ENCODE measurements at regions not wholly inside any gene's neighbourhood (a gene's known extent, or its start where the extent isn't known, plus 50 kb on each side); places are given as distances from the start of the nearest gene placed in this dataset.

DNA sequence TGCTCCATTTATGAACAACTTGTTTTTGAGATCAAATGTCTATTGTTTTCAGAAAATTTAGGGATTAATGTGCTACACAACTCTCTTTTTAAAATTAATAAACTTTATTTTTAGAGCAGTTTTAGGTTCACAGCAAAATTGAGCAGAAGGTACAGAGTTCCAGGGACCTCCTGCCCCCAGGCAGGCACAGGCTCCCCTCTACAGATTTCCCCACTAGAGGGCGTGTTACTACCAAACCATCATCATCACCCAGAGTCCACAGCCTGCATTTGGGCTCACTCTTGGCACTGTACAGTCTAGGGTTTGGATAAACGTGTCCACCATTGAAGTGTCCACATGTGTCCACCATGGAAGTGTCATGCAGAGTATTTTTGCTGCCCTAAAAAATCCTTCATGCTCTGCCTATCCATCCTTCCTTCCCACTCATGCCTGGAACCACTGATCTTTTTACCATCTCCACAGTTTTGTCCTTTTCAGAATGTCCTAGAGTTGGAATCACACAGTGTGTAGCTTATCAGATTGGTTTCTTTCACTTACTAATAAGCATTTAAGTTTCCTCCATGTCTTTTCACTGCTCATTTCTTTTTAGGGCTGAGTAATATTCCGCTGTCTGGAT lies 61.7 kb downstream of the MRPL36 start:
- H3K36me3 ChIP-seq = no peaks in the 10 kb centered on the region
- FAIRE-seq = no peak
- intact Hi-C loops (cut with DNase I) = loop anchor here in 1 of 3 donors (10.0 kb wide), 1 partner anchor 277 kb away; no protein-coding TSS in a partner anchor
- no peaks in the 10 kb centered on the region for H3K9me3 ChIP-seq
- ATAC-seq = peak in 1 of 4 donors; percentile 51
- H3K27me3 ChIP-seq = no peaks in the 10 kb centered on the region
- DNase-seq = no peak
- H3K4me3 ChIP-seq = no peak overlapping the region
- H3K4me1 ChIP-seq = no peaks in the 10 kb centered on the region
- TF ChIP-seq, protein P1, sequence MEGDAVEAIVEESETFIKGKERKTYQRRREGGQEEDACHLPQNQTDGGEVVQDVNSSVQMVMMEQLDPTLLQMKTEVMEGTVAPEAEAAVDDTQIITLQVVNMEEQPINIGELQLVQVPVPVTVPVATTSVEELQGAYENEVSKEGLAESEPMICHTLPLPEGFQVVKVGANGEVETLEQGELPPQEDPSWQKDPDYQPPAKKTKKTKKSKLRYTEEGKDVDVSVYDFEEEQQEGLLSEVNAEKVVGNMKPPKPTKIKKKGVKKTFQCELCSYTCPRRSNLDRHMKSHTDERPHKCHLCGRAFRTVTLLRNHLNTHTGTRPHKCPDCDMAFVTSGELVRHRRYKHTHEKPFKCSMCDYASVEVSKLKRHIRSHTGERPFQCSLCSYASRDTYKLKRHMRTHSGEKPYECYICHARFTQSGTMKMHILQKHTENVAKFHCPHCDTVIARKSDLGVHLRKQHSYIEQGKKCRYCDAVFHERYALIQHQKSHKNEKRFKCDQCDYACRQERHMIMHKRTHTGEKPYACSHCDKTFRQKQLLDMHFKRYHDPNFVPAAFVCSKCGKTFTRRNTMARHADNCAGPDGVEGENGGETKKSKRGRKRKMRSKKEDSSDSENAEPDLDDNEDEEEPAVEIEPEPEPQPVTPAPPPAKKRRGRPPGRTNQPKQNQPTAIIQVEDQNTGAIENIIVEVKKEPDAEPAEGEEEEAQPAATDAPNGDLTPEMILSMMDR (IDR thresholded peaks at IDR 0.05) = peak in 2 of 4 donors; percentile 28 to 31
- H3K27ac ChIP-seq = no peak overlapping the region
- WGBS, 2 donors = 31 to 34% methylated on average over 3 of the region's 3 CpGs

DNA sequence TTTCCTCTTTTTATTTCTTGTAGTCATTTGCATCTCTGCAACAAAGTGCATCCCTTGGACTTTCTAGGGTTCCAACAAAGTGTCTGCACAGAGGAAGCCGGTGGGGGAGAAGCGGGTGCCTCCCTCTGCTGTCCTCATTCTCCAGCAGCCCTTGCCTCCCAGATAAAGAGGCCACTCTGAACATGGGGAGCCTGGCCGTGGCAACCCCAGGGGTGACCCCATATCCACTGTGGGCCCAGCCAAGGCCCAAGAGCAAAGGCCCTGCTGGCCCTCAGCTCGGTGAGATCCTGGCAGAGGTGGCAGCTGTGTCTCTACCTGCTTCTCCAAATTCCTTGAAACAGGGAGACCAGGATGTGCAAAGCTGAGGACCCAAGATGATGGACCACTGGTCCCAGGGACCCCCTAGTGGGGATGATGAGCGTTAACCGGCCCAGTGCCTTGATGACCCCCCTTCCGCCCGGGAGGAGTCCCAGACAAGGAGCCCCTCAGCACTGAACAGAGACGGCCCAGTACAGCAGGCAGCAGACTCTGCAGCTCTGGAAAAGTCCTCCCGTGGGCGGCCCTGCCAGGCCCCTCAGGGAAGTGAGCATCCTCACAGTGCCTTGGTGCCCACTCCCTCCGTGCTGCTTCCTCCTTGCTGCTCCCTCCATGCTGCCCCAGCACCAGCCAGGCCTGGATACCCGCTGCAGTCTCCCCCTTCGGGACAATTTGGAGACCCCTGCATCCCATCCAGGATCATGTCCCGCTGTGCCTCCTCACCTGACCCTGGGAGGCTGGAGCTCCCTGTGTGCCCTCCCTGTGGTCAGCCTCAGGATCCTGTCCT lies 62.5 kb downstream of the MRPL36 start:
- Histone ChIP-seq H3K4me3 (no peak overlapping the region), H3K27me3 (no peaks in the 10 kb centered on the region), H3K4me1 (no peaks in the 10 kb centered on the region), H3K27ac (no peak overlapping the region), H3K9me3 (no peaks in the 10 kb centered on the region), H3K36me3 (no peaks in the 10 kb centered on the region)
- intact Hi-C loops (cut with DNase I) = loop anchor here in 1 of 3 donors (10.0 kb wide), 1 partner anchor 278 kb away; no protein-coding TSS in a partner anchor
- FAIRE-seq (no peak), ATAC-seq (no peak), DNase-seq (peak in 1 of 6 donors; percentile 45)
- TF ChIP-seq, protein P1 (IDR thresholded peaks at IDR 0.05) = no peak
- WGBS, 2 donors = 45 to 63% methylated on average over 15 of the region's 15 CpGs

DNA sequence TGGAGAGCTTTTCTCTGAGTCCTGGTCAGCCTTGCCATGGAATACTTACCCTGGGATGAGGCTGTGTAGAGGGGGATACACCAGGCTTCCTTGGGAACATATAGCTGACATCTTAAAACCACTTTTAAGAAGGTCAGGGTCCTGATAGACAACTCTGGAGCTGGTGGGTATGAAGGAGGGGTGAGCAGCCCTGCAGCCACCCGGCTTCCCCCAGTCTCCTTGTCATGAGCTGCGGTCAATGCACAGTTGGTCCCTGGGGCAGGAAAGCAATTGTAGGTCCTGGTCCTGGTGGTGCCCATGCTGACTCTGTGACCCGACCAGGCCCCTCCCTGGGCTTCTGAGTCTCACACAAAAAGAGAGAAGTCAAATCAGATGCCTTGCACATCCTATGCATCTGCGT lies 63.6 kb downstream of the MRPL36 start:
- intact Hi-C loops (cut with DNase I) = loop anchor here in 1 of 3 donors (10.0 kb wide), 1 partner anchor 279 kb away; no protein-coding TSS in a partner anchor
- Histone ChIP-seq H3K27me3 (no peaks in the 10 kb centered on the region), H3K27ac (no peak overlapping the region), H3K4me3 (no peak overlapping the region), H3K36me3 (no peaks in the 10 kb centered on the region), H3K4me1 (no peaks in the 10 kb centered on the region), H3K9me3 (no peaks in the 10 kb centered on the region)
- DNase-seq (no peak), ATAC-seq (no peak), FAIRE-seq (no peak)
- TF ChIP-seq, protein P1 (IDR thresholded peaks at IDR 0.05) = no peak
- 58 to 74% methylated on average over 4 of the region's 4 CpGs for WGBS, 2 donors

DNA sequence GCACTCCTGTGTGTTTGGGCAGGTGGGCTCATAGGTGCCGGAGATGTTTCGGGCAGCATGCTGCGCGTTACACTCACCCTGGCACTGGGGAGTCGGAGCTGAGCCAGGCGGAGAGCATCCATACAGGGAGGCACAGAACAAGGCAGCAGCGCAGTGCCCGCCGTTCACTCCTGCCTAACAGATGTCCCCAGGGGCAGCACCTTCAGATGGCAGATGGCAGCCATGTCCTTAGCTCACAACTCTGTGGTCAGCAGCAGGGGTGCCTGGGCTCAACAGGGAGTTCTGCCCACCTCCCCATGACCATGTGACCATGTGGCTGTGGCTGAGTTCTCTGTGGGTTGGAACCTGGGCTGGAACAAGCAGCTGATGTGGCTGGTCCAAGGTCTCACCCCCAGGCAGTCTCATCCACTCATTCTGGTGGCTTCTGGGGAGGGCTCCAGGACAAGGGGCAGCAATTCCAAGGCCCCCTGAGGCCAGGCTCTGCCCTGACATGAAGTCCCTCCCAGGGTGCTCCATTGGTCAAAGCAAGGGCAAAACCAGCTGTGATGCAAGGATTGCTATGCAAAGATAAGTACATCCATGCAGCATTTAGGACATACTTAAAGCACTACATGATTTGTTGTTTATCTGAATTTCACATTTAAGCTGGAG lies 64.2 kb downstream of the MRPL36 start:
- Histone ChIP-seq H3K9me3 (no peaks in the 10 kb centered on the region), H3K4me1 (no peaks in the 10 kb centered on the region), H3K36me3 (no peaks in the 10 kb centered on the region), H3K4me3 (no peak overlapping the region), H3K27me3 (no peaks in the 10 kb centered on the region), H3K27ac (no peak overlapping the region)
- intact Hi-C loops (cut with DNase I) = loop anchor here in 1 of 3 donors (10.0 kb wide), 1 partner anchor 279 kb away; no protein-coding TSS in a partner anchor
- FAIRE-seq (no peak), DNase-seq (no peak), ATAC-seq (no peak)
- 62 to 76% methylated on average over 9 of the region's 9 CpGs for WGBS, 2 donors
- TF ChIP-seq, protein P1 (IDR thresholded peaks at IDR 0.05) = no peak
